Adrenal gland (tissue), 5 donors: ENCODE measurements at regions not wholly inside any gene's neighbourhood (a gene's known extent, or its start where the extent isn't known, plus 50 kb on each side); places are given as distances from the start of the nearest gene placed in this dataset.

Experiments used
- POLR2A ChIP-seq, 2 donors: fragments of 450-650 bp; IDR thresholded peaks; one replicate each; pipeline ENCODE4 v1.6.1; 2017; ENCODE audit warnings: antibody characterized with exemption in 2 of 2, mild to moderate bottlenecking in 2 of 2, moderate library complexity in 1 of 2
- TF ChIP-seq, protein P1 (sequence below), 6 experiments: fragments of 450-650 bp in 4 of 6; fragments of 200-600 bp in 2 of 6; sonication (generic) in 1 of 6; IDR thresholded peaks; 1 replicate in 5 of 6; 2 replicates in 1 of 6; pipeline versions ENCODE4 v1.5.1 to v1.8.0; 2016 to 2021; ENCODE audit warnings: antibody characterized with exemption in 6 of 6, mild to moderate bottlenecking in 2 of 6, moderate library complexity in 1 of 6
- donor health status: DM: no; HTN: no; CAD: no.

DNA sequence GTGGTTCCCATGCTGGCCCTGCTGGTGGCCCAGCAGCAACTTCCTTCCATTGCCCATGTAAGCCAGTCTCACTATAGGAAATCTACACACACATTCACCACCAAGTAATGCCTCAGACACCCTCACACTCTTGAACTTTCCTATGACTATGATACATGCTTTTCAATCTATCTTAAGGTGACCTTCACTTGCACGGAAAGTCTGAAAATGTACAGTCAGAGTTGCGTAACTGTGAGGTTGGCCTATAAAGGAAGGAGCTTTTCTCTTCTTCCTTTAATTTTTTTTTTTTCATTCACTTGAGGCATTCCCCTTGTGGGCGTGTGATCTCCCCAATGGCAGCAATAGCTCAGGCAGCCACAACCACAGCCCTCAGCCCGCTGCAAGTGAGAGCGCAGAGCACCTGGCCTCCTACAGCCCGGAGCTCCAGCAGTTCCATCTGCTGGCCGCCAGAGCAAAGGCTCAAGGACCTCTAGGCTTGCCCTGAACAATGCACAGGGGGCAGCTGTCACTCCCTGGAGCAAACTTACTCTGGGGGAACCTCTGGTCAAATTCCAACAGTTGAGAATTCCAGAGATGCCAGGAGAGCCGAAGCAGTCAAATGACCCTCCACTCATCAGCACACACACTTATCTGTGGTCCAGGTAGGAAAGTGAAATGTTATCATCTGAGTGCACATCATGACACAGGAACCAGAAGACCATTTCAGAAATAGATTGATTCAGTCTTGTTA, 123.1 kb upstream of the ADO start:
- no peak for TF ChIP-seq POLR2A (IDR thresholded peaks at IDR 0.05)
- TF ChIP-seq, protein P1, sequence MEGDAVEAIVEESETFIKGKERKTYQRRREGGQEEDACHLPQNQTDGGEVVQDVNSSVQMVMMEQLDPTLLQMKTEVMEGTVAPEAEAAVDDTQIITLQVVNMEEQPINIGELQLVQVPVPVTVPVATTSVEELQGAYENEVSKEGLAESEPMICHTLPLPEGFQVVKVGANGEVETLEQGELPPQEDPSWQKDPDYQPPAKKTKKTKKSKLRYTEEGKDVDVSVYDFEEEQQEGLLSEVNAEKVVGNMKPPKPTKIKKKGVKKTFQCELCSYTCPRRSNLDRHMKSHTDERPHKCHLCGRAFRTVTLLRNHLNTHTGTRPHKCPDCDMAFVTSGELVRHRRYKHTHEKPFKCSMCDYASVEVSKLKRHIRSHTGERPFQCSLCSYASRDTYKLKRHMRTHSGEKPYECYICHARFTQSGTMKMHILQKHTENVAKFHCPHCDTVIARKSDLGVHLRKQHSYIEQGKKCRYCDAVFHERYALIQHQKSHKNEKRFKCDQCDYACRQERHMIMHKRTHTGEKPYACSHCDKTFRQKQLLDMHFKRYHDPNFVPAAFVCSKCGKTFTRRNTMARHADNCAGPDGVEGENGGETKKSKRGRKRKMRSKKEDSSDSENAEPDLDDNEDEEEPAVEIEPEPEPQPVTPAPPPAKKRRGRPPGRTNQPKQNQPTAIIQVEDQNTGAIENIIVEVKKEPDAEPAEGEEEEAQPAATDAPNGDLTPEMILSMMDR (IDR thresholded peaks at IDR 0.05) = no peak
